GM20000 (cell line): ENCODE measurements at regions not wholly inside any gene's neighbourhood (a gene's known extent, or its start where the extent isn't known, plus 50 kb on each side); places are given as distances from the start of the nearest gene placed in this dataset.
"Not testable (repeated sequence)": the region's sequence is repeated elsewhere in the genome, so short reads cannot be mapped to it uniquely, and the experiment has no call there.

Source experiments
- DNase-seq: peaks from one replicate; pipeline ENCODE4 v3.0.0; 2012; ENCODE audit warnings: low spot score
- CTCF ChIP-seq: IDR thresholded peaks from 2 replicates; pipeline ENCODE4 v1.5.1; 2012; ENCODE audit warnings: mild to moderate bottlenecking, control low read depth; ENCODE audit errors: extremely low read depth, missing control alignments

GRCh38 chr1:173393659-173394000 lies 83.5 kb upstream of the PRDX6 start:
- TF ChIP-seq CTCF: no peak
- no peak for DNase-seq

- not testable (repeated sequence) for DNase-seq
These were observed 82.3 kb upstream of the PRDX6 start for GRCh38 chr1:173394813-173395212.

- no peak for DNase-seq
- no peak for TF ChIP-seq CTCF
These were observed 81.4 kb upstream of the PRDX6 start for GRCh38 chr1:173395762-173396161.

GRCh38 chr1:173400387-173400995 lies 76.6 kb upstream of the PRDX6 start:
- DNase-seq: no peak
- TF ChIP-seq CTCF: no peak

GRCh38 chr1:173403996-173404395 lies 73.1 kb upstream of the PRDX6 start:
- no peak for TF ChIP-seq CTCF

GRCh38 chr1:173405281-173405680 lies 71.9 kb upstream of the PRDX6 start:
- TF ChIP-seq CTCF: no peak
- DNase-seq: no peak

More at GRCh38 chr1:173403996-173404395, 73.1 kb upstream of the PRDX6 start:
- no peak for DNase-seq

- TF ChIP-seq CTCF: no peak
- DNase-seq: no peak
These were observed 71.3 kb upstream of the PRDX6 start for GRCh38 chr1:173405834-173406233.

GRCh38 chr1:173406783-173407230 lies 70.3 kb upstream of the PRDX6 start:
- no peak for TF ChIP-seq CTCF
- DNase-seq: peak; percentile 22
